Glutamatergic neuron (in vitro differentiated cells): ENCODE measurements at regions not wholly inside any gene's neighbourhood (a gene's known extent, or its start where the extent isn't known, plus 50 kb on each side); places are given as distances from the start of the nearest gene placed in this dataset.

Experiments
- DNase-seq: peaks from one replicate; pipeline ENCODE4 v3.0.0; 2022
- H3K27ac Mint-ChIP-seq: one replicate; pipeline ENCODE4 v1.8.0; 2020; ENCODE audit warnings: mild to moderate bottlenecking, mixed read lengths, inconsistent platforms; ENCODE audit not compliant: unreplicated experiment
- H3K27me3 Mint-ChIP-seq: one replicate; pipeline ENCODE4 v1.8.0; 2020; ENCODE audit warnings: mild to moderate bottlenecking, moderate library complexity, mixed read lengths, inconsistent platforms; ENCODE audit not compliant: unreplicated experiment
- H3K36me3 Mint-ChIP-seq: one replicate; pipeline ENCODE4 v1.8.0; 2020; ENCODE audit warnings: mild to moderate bottlenecking, mixed read lengths, inconsistent platforms; ENCODE audit not compliant: unreplicated experiment
- H3K4me1 Mint-ChIP-seq: one replicate; pipeline ENCODE4 v1.8.0; 2020; ENCODE audit warnings: mild to moderate bottlenecking, low read depth, mixed read lengths, inconsistent platforms; ENCODE audit not compliant: unreplicated experiment
- H3K4me3 Mint-ChIP-seq: one replicate; pipeline ENCODE4 v1.8.0; 2020; ENCODE audit warnings: mild to moderate bottlenecking, mixed read lengths, inconsistent platforms; ENCODE audit not compliant: unreplicated experiment
- H3K9me3 Mint-ChIP-seq: one replicate; pipeline ENCODE4 v1.8.0; 2020; ENCODE audit warnings: mild to moderate bottlenecking, moderate library complexity, mixed read lengths, inconsistent platforms; ENCODE audit not compliant: unreplicated experiment
- CTCF ChIP-seq: fragments of 200-600 bp; sonication (generic); IDR thresholded peaks from one replicate; pipeline ENCODE4 v1.5.0; 2021; ENCODE audit not compliant: partially characterized antibody, unreplicated experiment

GRCh38 chr2:58769111-58769863 lies 528.2 kb upstream of the FANCL start:
- no peak for DNase-seq
- H3K4me1 Mint-ChIP-seq: peaks cover 2% of the 10 kb centered on the region
- no peak for TF ChIP-seq CTCF
- no peaks in the 10 kb centered on the region for H3K27me3 Mint-ChIP-seq
- no peak overlapping the region for H3K27ac Mint-ChIP-seq
- H3K36me3 Mint-ChIP-seq: no peaks in the 10 kb centered on the region
- H3K4me3 Mint-ChIP-seq: no peak overlapping the region
- H3K9me3 Mint-ChIP-seq: peaks cover 3% of the 10 kb centered on the region

DNA sequence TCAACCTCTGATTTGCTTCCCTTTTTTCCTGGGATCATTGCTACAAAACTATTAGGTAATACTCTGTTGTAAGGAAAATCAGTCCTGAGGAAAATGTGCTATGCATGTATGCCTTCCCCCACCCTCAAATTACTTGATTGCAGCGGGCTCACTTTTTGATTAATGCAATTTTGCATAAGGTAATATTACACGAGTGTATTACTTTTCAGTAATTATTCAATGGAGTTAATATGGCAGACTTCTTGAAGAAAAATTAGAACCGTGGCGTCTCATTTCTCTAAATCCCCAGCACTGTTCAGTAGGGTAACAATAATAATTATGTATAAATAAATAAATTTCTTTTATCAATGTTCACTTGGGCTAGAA lies 527.6 kb upstream of the FANCL start:
- Mint-ChIP-seq H3K4me1 (peaks cover 2% of the 10 kb centered on the region), H3K27me3 (no peaks in the 10 kb centered on the region), H3K9me3 (peaks cover 3% of the 10 kb centered on the region), H3K27ac (no peak overlapping the region), H3K36me3 (no peaks in the 10 kb centered on the region), H3K4me3 (no peak overlapping the region)
- no peak for DNase-seq
- TF ChIP-seq CTCF: no peak

DNA sequence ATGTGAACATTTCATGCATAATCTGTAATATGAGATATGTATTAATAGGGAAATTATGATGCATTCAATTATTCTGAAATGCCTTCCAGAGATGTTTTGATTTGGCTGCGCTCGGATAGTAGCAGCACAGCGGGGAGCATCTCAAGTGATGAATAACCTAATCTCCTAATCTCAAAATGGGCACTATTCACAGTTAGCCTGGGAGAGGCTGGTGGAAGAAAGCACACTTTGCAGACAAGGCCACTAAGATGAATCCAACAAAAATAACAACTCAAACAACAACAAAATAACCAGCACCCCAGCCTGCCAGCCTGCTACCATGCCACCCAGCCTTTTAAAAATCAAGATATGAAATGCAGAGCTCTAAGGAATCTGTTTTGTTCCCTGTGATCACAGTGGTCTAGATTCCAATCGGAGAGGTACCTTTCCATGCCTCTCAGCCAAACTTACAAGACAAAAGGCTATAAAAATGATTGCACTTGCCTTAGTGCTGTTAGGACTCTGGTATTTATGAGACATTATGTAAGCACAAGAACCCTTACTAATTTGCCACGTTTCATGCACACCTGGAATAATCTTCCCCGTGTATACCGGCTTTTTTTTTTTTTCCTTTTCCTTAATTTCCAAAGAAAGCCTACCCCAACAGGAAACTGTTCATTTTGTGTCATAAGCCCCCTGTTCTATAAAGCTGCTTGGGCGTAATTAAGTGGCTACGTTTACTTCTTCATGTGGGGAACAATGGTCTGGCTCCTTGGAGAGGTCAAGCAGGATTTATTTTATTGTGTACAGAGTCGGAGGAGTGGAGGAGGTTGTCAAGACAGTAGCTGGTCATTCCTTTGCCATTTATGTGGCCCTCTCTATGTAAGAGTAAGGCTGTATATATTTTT lies 526.9 kb upstream of the FANCL start:
- peaks cover 2% of the 10 kb centered on the region for H3K4me1 Mint-ChIP-seq
- no peak for TF ChIP-seq CTCF
- H3K36me3 Mint-ChIP-seq: no peaks in the 10 kb centered on the region
- no peaks in the 10 kb centered on the region for H3K27me3 Mint-ChIP-seq
- no peak for DNase-seq
- peaks cover 3% of the 10 kb centered on the region for H3K9me3 Mint-ChIP-seq
- no peak overlapping the region for H3K27ac Mint-ChIP-seq
- H3K4me3 Mint-ChIP-seq: no peak overlapping the region

DNA sequence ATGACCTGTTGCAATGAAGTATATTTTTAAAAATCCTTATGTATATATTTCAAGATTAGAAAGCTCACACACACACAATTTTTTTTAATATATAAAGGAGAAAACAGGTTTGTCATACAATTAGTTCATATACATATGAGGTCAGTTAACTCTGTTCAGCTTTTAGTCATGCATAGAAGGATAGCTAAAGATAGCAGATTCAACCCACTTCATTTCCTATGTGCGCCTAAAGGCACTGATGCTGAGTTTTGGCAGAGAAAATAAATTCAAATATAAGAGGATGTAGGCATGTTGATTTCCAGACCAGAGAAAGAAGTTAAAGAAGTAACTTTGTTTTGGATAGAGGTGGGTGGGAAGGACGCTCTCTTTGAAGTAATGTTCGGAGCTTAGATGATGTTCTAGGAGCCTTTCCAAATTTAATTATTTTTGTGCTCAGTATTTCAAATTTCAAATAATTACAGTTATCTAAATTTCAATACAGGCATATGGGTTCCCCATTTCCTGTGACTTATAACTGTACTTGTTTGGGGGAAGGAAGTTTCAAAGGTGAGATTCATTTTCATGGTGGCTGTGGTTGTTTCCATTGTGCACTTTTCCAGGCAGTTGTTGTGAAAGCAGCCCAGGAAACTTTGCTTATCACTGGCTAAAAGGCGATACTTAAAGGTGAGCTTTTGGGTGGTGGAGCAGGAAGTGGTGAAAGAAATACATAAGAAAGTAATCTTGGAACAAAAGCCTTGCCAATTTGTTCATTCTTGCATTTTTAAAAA lies 523.4 kb upstream of the FANCL start:
- DNase-seq: no peak
- Mint-ChIP-seq H3K4me3 (no peak overlapping the region), H3K27me3 (no peaks in the 10 kb centered on the region), H3K4me1 (no peaks in the 10 kb centered on the region), H3K36me3 (no peaks in the 10 kb centered on the region), H3K27ac (no peak overlapping the region), H3K9me3 (peaks cover 3% of the 10 kb centered on the region)
- no peak for TF ChIP-seq CTCF
